Activated CD4-positive, alpha-beta T cell treated with anti-CD3 and anti-CD28 coated beads, Interleukin-2, amount 50 U/mL, for 16 hours (primary cell): ENCODE measurements at regions not wholly inside any gene's neighbourhood (a gene's known extent, or its start where the extent isn't known, plus 50 kb on each side); places are given as distances from the start of the nearest gene placed in this dataset.

Source experiments
- DNase-seq: peaks from one replicate; pipeline ENCODE4 v3.0.0-alpha.2; 2020

GRCh38 chr12:126347421-126347820 is 1282.2 kb downstream of the AACS start:
- DNase-seq = no peak

DNA sequence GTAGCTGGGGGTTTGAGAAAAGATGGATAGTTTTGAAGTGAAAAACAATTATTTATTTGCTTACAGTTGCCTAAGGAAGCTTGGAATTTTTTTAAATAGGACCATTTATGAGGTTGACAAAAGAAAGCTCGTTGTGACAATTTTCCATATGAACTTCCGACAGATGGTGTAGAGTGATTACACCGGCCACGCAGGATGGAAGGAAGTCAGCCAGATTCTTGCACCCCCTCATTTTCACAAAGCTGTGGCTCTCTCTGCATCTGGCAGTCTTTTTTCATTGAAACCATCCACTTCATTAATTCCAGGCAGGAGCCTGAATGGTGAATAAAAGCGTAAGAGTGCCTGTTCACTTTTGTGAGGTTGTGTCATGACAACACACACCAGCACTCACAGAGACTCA is 1284.1 kb downstream of the AACS start:
- no peak for DNase-seq

DNA sequence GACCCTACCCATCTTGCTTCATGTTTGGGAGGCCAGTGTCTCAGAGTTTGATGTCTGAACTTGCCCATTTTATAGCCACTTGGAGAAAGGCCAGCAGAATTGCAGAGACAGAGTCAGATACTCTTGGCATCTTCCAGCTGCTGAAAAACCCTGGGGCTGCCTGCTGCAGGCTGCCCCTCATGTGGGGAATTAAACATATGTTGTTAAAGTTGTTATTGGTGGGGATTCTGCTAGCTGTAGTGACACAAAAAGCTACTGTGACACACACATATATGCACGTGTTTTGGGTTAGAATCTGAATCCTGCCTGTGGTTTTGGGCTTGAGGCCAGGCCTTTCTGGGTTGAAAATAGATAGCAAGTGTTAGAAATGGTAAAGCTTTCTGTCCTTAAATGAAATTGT is 1288.4 kb downstream of the AACS start:
- no peak for DNase-seq

DNA sequence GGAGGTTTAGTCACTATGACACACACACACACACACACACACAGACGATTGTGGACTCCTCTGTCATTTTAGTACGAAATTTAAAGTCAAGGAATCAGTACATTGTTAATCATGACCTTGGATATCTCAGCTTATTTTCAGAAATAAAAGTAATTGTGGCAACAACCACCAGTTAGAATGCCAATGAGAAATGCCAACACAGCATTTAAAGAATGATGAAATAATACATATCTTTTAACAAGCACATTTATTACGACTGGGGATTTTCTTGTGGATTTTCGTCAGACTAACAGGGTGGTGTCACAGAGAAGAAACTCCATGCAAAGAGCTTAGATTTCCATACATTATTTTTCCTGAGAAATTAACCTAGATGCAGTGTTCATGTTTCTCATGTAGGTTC is 1289.4 kb downstream of the AACS start:
- DNase-seq = no peak

DNA sequence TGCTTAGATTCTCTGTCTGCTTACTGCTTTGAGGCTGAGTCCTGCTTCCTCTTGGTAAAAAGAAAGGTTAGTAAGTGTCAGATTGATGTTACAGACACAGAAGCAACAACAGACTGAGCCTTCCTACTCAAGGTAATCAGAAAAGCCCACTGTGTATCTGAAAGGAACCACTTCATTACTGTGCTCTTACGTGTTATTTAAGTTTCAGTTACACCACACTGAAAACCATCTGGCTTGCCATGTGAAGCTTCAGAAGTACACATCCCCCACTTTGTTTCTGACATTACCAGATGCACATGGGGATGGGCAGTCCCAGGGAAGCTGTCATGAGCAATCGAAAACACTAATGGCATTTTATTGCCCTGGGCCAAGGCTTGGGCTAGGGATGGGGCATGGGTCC is 1290.1 kb downstream of the AACS start:
- DNase-seq = no peak

DNA sequence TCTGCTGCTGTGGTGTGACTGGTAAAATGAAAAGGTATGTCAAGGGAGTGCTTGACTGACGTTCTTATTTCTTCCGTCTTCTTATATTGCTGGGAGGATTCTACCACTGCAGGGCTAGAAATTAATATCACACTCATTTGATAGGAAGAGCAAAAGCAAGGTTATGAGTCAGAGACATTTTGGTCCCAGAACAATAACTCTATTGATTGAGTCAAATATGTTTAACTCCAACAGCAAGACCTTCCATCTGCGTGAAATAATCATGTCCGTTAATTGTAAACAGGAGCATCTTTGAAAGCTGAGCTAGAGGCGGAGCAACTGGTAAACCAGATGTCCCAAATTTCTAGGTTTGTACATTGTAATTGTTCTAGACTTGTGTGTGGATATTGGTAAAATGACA is 1293.6 kb downstream of the AACS start:
- no peak for DNase-seq

GRCh38 chr12:126359216-126359615 is 1294.0 kb downstream of the AACS start:
- no peak for DNase-seq

DNA sequence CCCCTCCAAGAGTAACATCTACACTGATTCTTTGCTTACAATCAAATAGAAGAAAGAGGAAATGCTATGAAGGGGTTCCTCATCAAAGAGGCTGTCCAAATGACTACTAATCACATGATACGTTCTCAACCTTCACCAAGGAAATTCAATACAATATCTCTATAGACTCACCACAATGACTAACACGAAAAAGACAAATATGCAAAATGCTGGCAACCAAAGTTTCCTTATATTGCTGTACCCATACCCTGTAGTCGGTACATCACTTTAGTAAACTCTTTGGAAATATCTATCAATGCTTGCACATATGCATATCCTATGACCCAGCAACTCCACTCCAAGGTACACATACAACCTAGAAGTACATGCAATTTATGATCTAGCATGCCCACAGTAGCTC is 1296.6 kb downstream of the AACS start:
- no peak for DNase-seq

DNA sequence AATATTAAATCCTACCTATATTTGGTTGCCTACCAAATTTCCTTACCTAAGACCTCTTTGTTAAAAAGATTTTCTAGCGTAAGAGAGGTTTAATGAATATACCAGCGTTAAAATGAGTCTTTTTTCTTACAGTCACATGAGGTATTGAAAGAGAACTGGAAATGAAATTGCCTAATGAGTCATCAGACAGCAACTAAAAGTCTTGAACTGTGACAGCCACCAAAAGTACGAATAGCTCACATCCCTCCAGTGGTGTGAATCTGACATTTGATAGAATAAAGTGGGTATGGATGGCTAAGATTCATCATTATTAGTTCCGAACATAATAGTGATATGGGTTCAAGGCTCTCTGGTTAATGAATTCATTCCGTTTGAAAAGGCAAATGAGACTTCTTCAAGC is 1297.3 kb downstream of the AACS start:
- DNase-seq = no peak

GRCh38 chr12:126362964-126363363 is 1297.7 kb downstream of the AACS start:
- DNase-seq = no peak

GRCh38 chr12:126369487-126370463 is 1304.5 kb downstream of the AACS start:
- DNase-seq = no peak

DNA sequence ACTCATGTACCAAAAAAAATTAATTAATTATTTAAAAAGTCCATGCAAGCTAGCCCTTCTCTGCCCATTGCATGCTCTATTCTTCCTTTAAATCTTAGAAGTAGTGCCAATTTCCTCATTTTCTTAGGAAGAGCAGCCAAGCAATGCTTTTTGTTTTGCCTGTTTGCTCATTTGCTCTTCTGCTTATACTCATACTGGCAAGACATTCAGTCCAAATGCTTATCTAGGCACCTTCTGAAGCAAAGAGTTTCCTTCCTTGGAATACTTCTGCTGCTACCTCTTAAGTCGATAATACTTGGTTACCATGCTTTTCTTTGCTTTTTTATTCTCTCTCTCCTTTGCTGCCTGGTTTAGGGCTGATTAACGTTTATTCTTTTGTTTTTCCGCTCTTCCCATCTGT is 1318.3 kb downstream of the AACS start:
- no peak for DNase-seq

DNA sequence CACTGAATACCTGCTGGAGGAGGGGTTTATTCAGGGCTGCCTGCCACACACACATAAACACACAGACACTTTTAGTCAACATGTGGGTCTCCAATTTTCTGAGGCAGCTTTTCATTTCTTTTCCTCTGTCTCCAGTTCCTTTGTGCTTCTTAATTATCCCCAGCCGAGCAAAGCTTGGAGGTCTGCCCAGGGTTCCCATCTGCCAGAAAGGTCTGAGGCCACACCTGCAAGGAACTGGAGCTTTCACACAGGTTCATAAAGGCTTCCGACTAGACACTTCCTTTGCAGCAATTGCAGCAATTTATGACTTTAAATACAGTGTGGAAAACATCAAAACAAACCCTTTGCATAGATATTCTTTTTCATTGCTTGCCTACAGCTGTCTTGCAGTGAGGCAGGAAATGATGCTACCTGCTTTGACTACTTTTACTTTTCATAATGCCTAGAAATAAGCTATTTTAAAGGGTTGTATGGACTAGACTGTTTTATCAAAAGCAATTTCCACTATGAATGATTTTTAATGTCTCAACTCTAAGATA is 1318.9 kb downstream of the AACS start:
- no peak for DNase-seq

GRCh38 chr12:126385785-126386184 is 1320.5 kb downstream of the AACS start:
- DNase-seq = no peak

DNA sequence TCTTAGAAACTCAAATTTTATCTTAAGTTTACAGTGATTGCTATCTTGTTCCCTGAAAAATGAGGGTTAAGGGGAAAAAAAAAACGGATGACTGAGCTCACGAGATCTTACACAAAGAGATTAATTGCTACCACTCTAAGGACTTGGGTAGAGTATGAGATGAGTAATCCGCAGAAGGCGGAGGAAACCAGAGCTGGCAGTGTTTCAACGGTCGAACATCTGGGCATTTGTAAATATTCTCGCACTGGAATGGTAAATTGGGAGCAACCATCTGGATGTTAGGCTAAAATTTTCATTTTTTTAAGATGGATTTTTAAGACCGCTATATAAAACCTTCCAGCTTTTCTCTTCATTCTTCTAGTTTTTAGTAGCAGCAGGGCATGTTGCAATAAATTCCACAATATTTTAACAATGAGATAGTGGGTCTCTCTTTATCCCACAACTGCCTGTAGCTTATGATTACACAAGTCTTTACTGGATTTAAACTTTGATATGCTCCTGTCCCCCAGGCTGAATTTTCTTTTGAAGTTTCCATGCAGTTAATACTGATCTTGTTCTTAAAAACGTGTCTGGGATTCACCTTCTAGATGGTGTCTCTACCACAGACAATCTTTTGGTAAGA is 1324.1 kb downstream of the AACS start:
- no peak for DNase-seq

GRCh38 chr12:126389961-126390360 is 1324.7 kb downstream of the AACS start:
- no peak for DNase-seq

- no peak for DNase-seq
Measured at GRCh38 chr12:126390969-126391566, 1325.8 kb downstream of the AACS start.

- no peak for DNase-seq
Measured at GRCh38 chr12:126396536-126396935, 1331.3 kb downstream of the AACS start.

GRCh38 chr12:126397071-126397581 is 1331.9 kb downstream of the AACS start:
- DNase-seq = no peak

- DNase-seq = no peak
Measured at GRCh38 chr12:126397660-126398059, 1332.4 kb downstream of the AACS start.

GRCh38 chr12:126400831-126401230 is 1335.6 kb downstream of the AACS start:
- DNase-seq = no peak

GRCh38 chr12:126404293-126404881 is 1339.2 kb downstream of the AACS start:
- DNase-seq = no peak

GRCh38 chr12:126418400-126418799 is 1353.2 kb downstream of the AACS start:
- no peak for DNase-seq
